ENCODE measurements at regions not wholly inside any gene's neighbourhood (a gene's known extent, or its start where the extent isn't known, plus 50 kb on each side); places are given as distances from the start of the nearest gene placed in this dataset.

DNA sequence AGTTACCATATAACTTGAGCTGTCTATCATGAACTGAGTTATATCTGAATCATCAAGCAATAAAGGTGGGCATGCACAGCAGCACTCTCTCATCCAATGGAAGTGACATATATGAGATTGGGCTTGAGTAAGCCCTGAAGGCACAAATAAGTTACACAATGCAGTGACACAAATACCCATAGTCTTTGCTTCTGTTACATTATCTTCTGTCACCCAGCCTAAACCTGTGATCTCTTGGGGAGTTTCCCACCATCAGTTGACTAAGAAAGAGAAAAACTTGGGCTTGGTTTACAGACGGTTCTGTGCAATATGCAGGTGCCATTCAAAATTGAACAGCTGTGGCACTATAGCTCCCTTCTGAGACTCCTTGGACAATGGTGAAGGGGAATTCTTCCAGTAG is 138.8 kb upstream of the IL15 start:
- TF ChIP-seq, protein P1, sequence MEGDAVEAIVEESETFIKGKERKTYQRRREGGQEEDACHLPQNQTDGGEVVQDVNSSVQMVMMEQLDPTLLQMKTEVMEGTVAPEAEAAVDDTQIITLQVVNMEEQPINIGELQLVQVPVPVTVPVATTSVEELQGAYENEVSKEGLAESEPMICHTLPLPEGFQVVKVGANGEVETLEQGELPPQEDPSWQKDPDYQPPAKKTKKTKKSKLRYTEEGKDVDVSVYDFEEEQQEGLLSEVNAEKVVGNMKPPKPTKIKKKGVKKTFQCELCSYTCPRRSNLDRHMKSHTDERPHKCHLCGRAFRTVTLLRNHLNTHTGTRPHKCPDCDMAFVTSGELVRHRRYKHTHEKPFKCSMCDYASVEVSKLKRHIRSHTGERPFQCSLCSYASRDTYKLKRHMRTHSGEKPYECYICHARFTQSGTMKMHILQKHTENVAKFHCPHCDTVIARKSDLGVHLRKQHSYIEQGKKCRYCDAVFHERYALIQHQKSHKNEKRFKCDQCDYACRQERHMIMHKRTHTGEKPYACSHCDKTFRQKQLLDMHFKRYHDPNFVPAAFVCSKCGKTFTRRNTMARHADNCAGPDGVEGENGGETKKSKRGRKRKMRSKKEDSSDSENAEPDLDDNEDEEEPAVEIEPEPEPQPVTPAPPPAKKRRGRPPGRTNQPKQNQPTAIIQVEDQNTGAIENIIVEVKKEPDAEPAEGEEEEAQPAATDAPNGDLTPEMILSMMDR (IDR thresholded peaks at IDR 0.05; ENCODE audit: low read depth, low read length), result no peak
- no peak overlapping the region for H3K4me3 ChIP-seq (ENCODE audit: low read depth, low read length)

DNA sequence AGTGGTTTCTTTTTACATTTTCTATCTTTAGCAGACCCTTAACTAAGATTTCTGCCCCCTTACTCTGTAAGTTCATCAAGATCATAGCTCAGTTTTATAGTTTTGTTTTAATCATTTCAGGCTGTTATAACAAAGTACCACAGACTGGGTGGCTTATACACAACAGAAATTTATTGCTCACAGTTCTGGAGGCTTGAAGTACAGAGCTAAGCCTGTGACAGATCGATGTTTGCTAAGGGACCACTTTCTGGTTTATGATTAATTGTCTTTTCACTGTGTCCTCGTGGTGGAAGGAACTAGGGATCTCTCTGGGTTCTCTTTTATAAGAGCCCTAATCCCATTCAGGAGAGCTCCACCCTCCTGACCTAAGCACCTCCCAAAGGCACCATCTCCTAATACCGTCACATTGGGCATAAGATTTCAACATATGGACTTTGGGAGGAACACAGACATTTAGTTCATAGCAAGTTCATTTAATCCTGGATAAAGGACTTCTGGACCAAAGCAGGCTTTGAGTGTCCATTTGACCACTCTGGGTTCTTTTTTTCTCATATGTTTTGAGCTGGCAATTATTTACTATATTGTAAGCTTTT is 137.0 kb upstream of the IL15 start:
- TF ChIP-seq, protein P1 (IDR thresholded peaks at IDR 0.05; ENCODE audit: low read depth, low read length), result no peak
- no peak overlapping the region for H3K4me3 ChIP-seq (ENCODE audit: low read depth, low read length)

DNA sequence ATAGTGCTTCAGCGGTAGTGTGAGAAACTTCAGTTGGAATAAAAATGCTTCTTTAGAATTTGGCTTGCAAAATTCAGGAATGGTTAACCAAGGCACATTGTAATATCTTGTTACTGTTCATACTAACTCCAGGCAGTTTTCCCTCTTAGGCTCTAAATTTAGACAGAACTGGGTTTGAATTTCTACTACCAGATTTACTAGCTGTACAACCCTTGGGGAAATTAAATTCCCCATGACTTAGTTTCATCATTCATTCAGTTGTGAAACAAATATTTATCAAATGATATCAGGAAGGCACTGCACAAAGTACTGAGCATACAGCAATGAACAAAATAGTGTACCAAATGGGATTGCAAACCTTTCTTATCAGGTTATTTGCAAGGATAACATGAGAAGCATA is 135.0 kb upstream of the IL15 start:
- H3K4me3 ChIP-seq (ENCODE audit: low read depth, low read length), result no peak overlapping the region
- TF ChIP-seq, protein P1 (IDR thresholded peaks at IDR 0.05; ENCODE audit: low read depth, low read length), result no peak

DNA sequence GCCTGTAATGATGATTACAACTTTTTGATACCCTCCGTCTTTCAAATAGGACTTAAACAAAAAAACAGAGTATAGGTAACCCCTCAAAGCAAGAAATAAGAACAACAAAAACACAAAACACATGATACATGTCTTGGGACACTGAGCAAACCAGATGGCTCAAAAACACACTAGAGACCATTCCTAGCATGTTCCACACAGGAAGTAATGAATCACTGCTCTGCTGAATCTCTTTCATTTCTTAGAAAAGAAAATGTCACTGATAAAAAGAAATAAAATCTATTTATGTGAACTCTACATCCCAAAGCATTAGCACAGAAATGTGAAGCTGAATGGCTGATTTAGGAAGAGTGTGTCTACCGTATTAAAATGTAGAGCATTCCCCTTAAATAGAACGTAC is 134.5 kb upstream of the IL15 start:
- no peak overlapping the region for H3K4me3 ChIP-seq (ENCODE audit: low read depth, low read length)
- TF ChIP-seq, protein P1 (IDR thresholded peaks at IDR 0.05; ENCODE audit: low read depth, low read length), result no peak

DNA sequence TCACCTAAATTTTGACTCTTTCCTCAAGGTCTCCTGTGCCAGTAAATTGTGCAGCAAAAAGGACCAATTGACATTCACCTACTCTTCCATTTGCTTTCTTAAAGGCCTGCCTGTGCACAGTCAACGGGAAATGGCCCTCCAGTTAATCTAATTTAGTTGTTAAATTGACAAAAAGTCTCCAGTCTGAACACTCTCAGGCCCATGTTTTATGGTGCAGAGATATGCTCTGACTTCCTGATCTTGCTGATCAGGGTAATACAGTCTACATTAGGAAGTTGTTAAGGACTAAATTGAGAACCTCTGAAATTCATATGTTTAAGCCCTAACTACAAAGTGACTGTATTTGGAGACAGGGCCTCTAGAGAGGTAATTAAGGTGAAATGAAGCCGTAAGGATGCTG is 133.6 kb upstream of the IL15 start:
- no peak overlapping the region for H3K4me3 ChIP-seq (ENCODE audit: low read depth, low read length)
- TF ChIP-seq, protein P1 (IDR thresholded peaks at IDR 0.05; ENCODE audit: low read depth, low read length), result no peak

DNA sequence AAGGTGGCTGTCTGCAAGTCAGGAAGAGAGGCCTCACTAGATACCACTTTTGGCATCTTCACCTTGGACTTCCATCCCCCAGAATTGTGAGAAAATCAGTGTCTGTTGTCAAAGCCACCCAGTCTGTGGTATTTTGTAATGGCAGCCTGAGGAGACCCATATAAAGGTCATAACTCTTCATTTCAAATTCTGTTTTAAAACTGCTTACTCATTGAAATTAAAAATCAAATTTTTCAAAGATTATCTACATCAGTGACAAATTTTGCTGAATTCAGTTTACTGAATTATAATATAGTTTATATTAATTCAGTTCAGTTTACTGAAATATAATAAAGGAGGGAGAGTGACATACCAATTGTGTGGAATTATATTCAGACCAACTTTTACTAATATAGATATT is 133.1 kb upstream of the IL15 start:
- TF ChIP-seq, protein P1 (IDR thresholded peaks at IDR 0.05; ENCODE audit: low read depth, low read length), result no peak
- no peak overlapping the region for H3K4me3 ChIP-seq (ENCODE audit: low read depth, low read length)

DNA sequence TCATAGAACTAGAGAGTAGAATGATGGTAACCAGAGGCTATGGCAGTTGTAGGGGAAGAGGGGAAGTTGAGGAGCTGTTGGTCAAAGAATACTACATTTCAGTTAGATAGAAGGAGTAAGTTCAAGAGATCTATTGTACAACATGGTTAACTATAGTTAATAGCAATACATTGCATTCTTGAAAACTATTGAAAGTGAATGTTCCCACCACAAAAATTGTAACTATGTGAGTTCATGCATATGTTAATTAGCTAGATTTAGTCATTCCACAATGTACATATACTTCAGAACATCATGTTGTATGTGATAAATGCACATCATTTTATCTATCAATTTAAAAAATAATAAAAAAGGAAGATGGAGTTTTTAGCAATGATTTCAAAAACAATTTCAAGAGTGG is 125.3 kb upstream of the IL15 start:
- TF ChIP-seq, protein P1 (IDR thresholded peaks at IDR 0.05; ENCODE audit: low read depth, low read length), result no peak
- H3K4me3 ChIP-seq (ENCODE audit: low read depth, low read length), result no peak overlapping the region
